Pancreas (tissue), 10 donors: ENCODE measurements at regions not wholly inside any gene's neighbourhood (a gene's known extent, or its start where the extent isn't known, plus 50 kb on each side); places are given as distances from the start of the nearest gene placed in this dataset.

Experiments used
- ATAC-seq, 4 donors: fragments of 200-7000 bp; cut with Tn5 transposase; one replicate each; pipeline versions ENCODE4 v1.8.0 to v1.9.1; 2020; ENCODE audit warnings: mild to moderate bottlenecking in 4 of 4, moderate library complexity in 4 of 4
- DNase-seq, 6 donors: peaks; one replicate each; pipeline ENCODE4 v3.0.0-alpha.2; 2020
- FAIRE-seq: peaks from 2 replicates; lab custom pipeline; 2012; peaks lifted over from hg19 to GRCh38; lab: Jason Lieb, UNC
- H3K27ac ChIP-seq, 4 donors: fragments of 200-600 bp; sonication (generic); 1 replicate in 3 of 4; 2 replicates in 1 of 4; pipeline versions ENCODE4 v1.5.0 to v1.8.0; 2020
- H3K27me3 ChIP-seq, 4 donors: fragments of 200-600 bp; one replicate each; pipeline ENCODE4 v1.8.0; 2021
- H3K36me3 ChIP-seq, 3 donors: fragments of 200-600 bp; sonication (generic) in 1 of 3; one replicate each; pipeline versions ENCODE4 v1.5.0 to v1.8.0; 2020 to 2021
- H3K4me1 ChIP-seq, 3 donors: fragments of 200-600 bp; one replicate each; pipeline ENCODE4 v1.8.0; 2021
- H3K4me3 ChIP-seq, 4 donors: fragments of 200-600 bp; sonication (generic) in 2 of 4; one replicate each; pipeline versions ENCODE4 v1.5.0 to v1.8.0; 2020 to 2021
- H3K9me3 ChIP-seq, 4 donors: fragments of 200-600 bp; one replicate each; pipeline ENCODE4 v1.8.0; 2021
- WGBS, 2 donors: extraction: QIAGEN DNeasy Blood & Tissue Kit; methylation state at CpG; one replicate each; pipeline ENCODE4 v1.1.7; 2013; 5-methylcytosine and 5-hydroxymethylcytosine counted together
- intact Hi-C, 3 donors: fragments of 100-400 bp; cut with DNase I; formaldehyde crosslinking; loops; one replicate each; pipeline versions ENCODE4 v1.11.1 to v1.14.2; 2022
- TF ChIP-seq, protein P1 (sequence below), 4 donors: fragments of 200-600 bp; sonication (generic) in 3 of 4; IDR thresholded peaks; one replicate each; pipeline versions ENCODE4 v1.5.0 to v1.8.0; 2021; ENCODE audit warnings: antibody characterized with exemption in 4 of 4
- donor health status: healthy with polysubstance abuse.
- donor health status: DM: no; HTN: no; CAD: no; lungs with moderate emphysema.
- donor health status: DM: no; HTN: no; CAD: no.
- donor health status: control.
- donor health status: control.
- donor health status: Bipolar disorder and iron deficiency.
- donor health status: DM: yes; HTN: yes; CAD: no.
- donor health status: DM: no; HTN: no; CAD: no.
- donor health status: DM: no; HTN: no; CAD: no.
- donor health status: DM: yes; HTN: yes; CAD: no.

DNA sequence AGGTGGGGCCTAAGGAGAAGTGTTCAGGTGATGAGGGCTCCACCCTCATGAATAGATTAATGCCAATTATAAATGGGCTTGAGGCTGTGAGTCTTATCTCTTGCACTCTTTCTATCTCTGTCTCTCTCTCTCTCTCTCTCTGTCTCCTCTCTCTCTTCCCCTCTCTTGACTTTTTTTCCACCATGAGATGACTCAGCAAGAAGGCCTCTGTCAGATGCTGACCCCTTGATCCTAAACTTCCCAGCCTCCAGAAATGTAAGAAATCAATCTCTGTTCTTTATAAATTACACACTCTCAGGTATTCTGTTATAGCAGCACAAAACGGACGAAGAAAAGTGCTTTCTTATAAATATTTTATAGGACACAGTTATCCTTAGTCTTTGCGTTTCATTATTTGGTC lies 184.9 kb upstream of the PCDH7 start:
- Histone ChIP-seq H3K9me3 (no peaks in the 10 kb centered on the region), H3K4me1 (no peaks in the 10 kb centered on the region), H3K36me3 (no peaks in the 10 kb centered on the region), H3K27me3 (no peaks in the 10 kb centered on the region), H3K4me3 (no peak overlapping the region), H3K27ac (no peak overlapping the region)
- TF ChIP-seq, protein P1, sequence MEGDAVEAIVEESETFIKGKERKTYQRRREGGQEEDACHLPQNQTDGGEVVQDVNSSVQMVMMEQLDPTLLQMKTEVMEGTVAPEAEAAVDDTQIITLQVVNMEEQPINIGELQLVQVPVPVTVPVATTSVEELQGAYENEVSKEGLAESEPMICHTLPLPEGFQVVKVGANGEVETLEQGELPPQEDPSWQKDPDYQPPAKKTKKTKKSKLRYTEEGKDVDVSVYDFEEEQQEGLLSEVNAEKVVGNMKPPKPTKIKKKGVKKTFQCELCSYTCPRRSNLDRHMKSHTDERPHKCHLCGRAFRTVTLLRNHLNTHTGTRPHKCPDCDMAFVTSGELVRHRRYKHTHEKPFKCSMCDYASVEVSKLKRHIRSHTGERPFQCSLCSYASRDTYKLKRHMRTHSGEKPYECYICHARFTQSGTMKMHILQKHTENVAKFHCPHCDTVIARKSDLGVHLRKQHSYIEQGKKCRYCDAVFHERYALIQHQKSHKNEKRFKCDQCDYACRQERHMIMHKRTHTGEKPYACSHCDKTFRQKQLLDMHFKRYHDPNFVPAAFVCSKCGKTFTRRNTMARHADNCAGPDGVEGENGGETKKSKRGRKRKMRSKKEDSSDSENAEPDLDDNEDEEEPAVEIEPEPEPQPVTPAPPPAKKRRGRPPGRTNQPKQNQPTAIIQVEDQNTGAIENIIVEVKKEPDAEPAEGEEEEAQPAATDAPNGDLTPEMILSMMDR (IDR thresholded peaks at IDR 0.05): no peak
- no peak for FAIRE-seq
- ATAC-seq: no peak
- DNase-seq: no peak
- WGBS, 2 donors: 68 to 80% methylated on average over 3 of the region's 3 CpGs
- intact Hi-C loops: no loop called here

DNA sequence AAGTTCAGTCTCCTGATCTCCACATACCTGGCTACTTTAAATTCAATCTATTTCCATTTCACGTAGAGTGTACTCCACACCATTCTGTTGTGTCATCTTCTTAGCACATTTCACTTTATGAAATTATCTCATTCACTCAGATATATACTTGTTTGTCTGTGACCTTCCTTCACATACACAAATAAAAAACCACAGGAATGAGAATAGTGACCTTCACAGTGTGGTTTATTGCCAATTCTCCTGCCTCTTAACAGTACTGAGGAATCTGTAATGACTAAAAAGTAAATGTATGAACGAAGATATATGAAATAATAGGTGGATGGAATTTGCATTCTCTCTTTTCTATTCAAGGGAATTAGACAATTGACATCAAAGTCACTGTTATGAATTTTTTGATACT lies 183.9 kb upstream of the PCDH7 start:
- intact Hi-C loops: no loop called here
- no peak for FAIRE-seq

DNA sequence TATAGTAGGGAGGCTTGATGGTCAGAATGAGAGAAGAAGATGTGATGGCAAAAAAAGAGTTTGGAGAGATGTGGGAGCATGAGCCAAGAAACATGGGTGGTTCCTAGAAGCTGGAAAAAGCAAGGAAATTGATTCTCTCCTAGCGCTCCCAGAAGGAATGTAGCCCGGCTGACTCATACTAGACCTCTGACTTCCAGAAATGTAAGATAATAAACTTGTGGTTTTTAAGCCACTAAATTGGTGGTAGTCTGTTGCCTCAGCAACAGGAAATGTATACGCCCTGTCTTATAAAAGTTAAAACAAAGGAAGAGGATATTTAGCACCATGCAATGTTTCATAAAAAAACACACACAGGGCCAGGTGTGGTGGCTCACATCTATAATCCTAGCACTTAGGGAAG lies 182.7 kb upstream of the PCDH7 start:
- Histone ChIP-seq H3K27me3 (no peaks in the 10 kb centered on the region), H3K4me1 (no peaks in the 10 kb centered on the region), H3K9me3 (no peaks in the 10 kb centered on the region), H3K36me3 (no peaks in the 10 kb centered on the region), H3K27ac (no peak overlapping the region), H3K4me3 (no peak overlapping the region)
- no peak for FAIRE-seq
- no peak for DNase-seq
- TF ChIP-seq, protein P1 (IDR thresholded peaks at IDR 0.05): no peak
- intact Hi-C loops: no loop called here
- no peak for ATAC-seq
- 65 to 67% methylated on average over 3 of the region's 3 CpGs for WGBS, 2 donors

More for the DNA sequence above, 183.9 kb upstream of the PCDH7 start:
- ATAC-seq: no peak
- DNase-seq: no peak
- H3K27ac ChIP-seq: no peak overlapping the region
- H3K36me3 ChIP-seq: no peaks in the 10 kb centered on the region
- H3K4me3 ChIP-seq: no peak overlapping the region
- no peaks in the 10 kb centered on the region for H3K9me3 ChIP-seq
- no peaks in the 10 kb centered on the region for H3K27me3 ChIP-seq
- TF ChIP-seq, protein P1 (IDR thresholded peaks at IDR 0.05): no peak
- no peaks in the 10 kb centered on the region for H3K4me1 ChIP-seq
- 33 to 42% methylated on average over 2 of the region's 2 CpGs for WGBS, 2 donors

DNA sequence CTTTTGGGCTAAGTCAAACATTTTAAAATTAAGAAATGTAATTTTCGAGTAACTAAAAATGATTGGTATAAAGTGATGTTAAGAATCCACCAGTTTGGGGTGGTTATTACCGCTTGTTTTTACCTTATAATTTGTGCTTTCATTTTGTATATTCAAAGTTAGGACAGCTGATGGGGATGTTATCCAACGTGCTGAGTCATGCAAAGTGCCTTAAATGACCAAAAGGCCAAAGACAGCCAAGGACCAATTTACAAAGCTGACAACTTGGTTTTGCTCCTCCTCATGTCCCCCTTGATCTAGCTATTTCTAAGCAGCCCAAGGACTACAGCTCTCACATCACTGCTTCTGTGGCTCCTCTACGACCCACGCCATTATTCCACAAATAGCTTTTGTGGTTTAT lies 181.4 kb upstream of the PCDH7 start:
- no peaks in the 10 kb centered on the region for H3K36me3 ChIP-seq
- WGBS, 2 donors: 63 to 76% methylated on average over 5 of the region's 5 CpGs
- no peaks in the 10 kb centered on the region for H3K9me3 ChIP-seq
- H3K27me3 ChIP-seq: no peaks in the 10 kb centered on the region
- FAIRE-seq: no peak
- ATAC-seq: no peak
- no peak overlapping the region for H3K27ac ChIP-seq
- H3K4me3 ChIP-seq: no peak overlapping the region
- TF ChIP-seq, protein P1 (IDR thresholded peaks at IDR 0.05): no peak
- intact Hi-C loops: no loop called here
- H3K4me1 ChIP-seq: no peaks in the 10 kb centered on the region
- no peak for DNase-seq

DNA sequence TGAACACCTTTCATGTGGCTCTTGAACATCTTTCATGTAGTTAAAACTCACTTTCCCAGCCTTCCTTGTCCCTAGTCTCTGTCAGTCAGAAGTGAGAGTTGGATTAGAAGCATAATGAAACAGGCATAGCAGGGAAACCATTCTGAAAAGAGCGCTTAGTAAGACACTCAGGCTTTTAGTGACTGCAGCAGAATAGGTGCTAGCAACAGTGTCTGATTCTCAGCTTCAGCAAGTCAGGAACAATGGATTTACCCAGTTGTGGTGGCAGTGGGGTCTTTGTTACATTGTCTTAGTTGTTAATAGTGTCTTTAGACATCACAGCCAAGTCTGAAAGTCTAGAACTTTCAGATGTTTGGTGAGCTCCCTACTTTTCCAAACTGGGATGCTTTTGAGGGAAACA lies 177.1 kb upstream of the PCDH7 start:
- TF ChIP-seq, protein P1 (IDR thresholded peaks at IDR 0.05): no peak
- 65 to 67% methylated on average over 1 of the region's 1 CpG for WGBS, 2 donors
- intact Hi-C loops: no loop called here
- no peaks in the 10 kb centered on the region for H3K27me3 ChIP-seq
- DNase-seq (no peak), FAIRE-seq (no peak), ATAC-seq (no peak)
- no peaks in the 10 kb centered on the region for H3K36me3 ChIP-seq
- no peak overlapping the region for H3K4me3 ChIP-seq
- no peaks in the 10 kb centered on the region for H3K9me3 ChIP-seq
- no peaks in the 10 kb centered on the region for H3K4me1 ChIP-seq
- H3K27ac ChIP-seq: no peak overlapping the region
